ENCODE measurements at regions not wholly inside any gene's neighbourhood (a gene's known extent, or its start where the extent isn't known, plus 50 kb on each side); places are given as distances from the start of the nearest gene placed in this dataset.
"Not testable (repeated sequence)": the region's sequence is repeated elsewhere in the genome, so short reads cannot be mapped to it uniquely, and the experiment has no call there.

DNA sequence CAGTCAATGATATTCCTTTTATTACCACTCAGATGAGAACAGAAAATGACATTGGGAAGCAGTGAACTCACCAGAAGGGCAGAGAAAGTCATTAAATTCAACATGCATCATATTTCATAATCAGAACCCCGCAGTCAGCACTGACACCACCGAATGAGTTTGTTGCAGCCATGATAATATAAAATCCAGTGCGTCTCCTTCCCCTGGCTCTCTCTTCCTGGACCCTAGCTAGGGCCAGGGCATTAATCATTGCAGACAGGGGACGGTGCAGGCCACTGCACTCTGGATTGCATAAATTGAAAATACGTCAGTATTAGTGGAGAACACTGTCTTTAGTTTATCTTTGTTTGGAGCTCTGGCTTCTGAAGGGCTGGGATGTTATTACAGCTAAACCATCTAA lies 931.5 kb downstream of the TYW1 start:
- Mint-ChIP-seq H3K4me3 (ENCODE audit: unreplicated experiment) (no peak overlapping the region), H3K9me3 (ENCODE audit: unreplicated experiment) (no peaks in the 10 kb centered on the region), H3K27me3 (ENCODE audit: unreplicated experiment) (no peaks in the 10 kb centered on the region), H3K27ac (ENCODE audit: unreplicated experiment) (no peak overlapping the region), H3K36me3 (ENCODE audit: unreplicated experiment) (no peaks in the 10 kb centered on the region), H3K4me1 (ENCODE audit: low read depth, unreplicated experiment) (no peaks in the 10 kb centered on the region)
- DNase-seq = no peak
- no peak for TF ChIP-seq CTCF (IDR thresholded peaks at IDR 0.05; ENCODE audit: partially characterized antibody, unreplicated experiment)

- not testable (repeated sequence) for DNase-seq; H3K27me3 Mint-ChIP-seq (ENCODE audit: unreplicated experiment); H3K27ac Mint-ChIP-seq (ENCODE audit: unreplicated experiment); H3K9me3 Mint-ChIP-seq (ENCODE audit: unreplicated experiment); H3K4me1 Mint-ChIP-seq (ENCODE audit: low read depth, unreplicated experiment); H3K36me3 Mint-ChIP-seq (ENCODE audit: unreplicated experiment); H3K4me3 Mint-ChIP-seq (ENCODE audit: unreplicated experiment)
Observed at GRCh38 chr7:67936447-67936846, 939.8 kb downstream of the TYW1 start.

- no peaks in the 10 kb centered on the region for H3K9me3 Mint-ChIP-seq (ENCODE audit: unreplicated experiment)
- DNase-seq = no peak
- peaks cover 2% of the 10 kb centered on the region for H3K27me3 Mint-ChIP-seq (ENCODE audit: unreplicated experiment)
- no peak for TF ChIP-seq CTCF (IDR thresholded peaks at IDR 0.05; ENCODE audit: partially characterized antibody, unreplicated experiment)
- H3K4me3 Mint-ChIP-seq (ENCODE audit: unreplicated experiment) = no peak overlapping the region
- H3K27ac Mint-ChIP-seq (ENCODE audit: unreplicated experiment) = no peak overlapping the region
- H3K4me1 Mint-ChIP-seq (ENCODE audit: low read depth, unreplicated experiment) = no peaks in the 10 kb centered on the region
- peaks cover 4% of the 10 kb centered on the region for H3K36me3 Mint-ChIP-seq (ENCODE audit: unreplicated experiment)
Observed at GRCh38 chr7:67940400-67940799, 943.8 kb downstream of the TYW1 start.

DNA sequence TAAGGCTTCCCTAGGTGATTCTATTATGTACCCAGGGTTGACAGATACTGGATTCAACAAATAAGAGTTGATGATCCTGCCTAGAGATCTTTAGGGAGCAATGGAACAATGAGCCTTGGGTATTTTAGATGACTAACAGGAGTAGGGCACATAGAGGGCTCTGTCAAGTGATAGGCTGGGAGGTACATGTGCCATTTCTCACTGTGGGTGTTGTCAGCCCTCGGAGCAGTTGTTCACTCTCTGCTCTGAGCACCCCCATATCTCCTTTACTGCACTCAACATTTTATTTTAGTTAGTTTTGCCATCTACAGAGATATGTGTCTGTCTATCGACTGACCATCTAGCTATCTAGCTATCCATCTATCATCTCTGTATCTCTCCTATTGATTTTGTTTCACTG lies 950.6 kb downstream of the TYW1 start:
- no peak overlapping the region for H3K27ac Mint-ChIP-seq (ENCODE audit: unreplicated experiment)
- DNase-seq = no peak
- no peaks in the 10 kb centered on the region for H3K4me1 Mint-ChIP-seq (ENCODE audit: low read depth, unreplicated experiment)
- TF ChIP-seq CTCF (IDR thresholded peaks at IDR 0.05; ENCODE audit: partially characterized antibody, unreplicated experiment) = no peak
- no peaks in the 10 kb centered on the region for H3K9me3 Mint-ChIP-seq (ENCODE audit: unreplicated experiment)
- no peak overlapping the region for H3K4me3 Mint-ChIP-seq (ENCODE audit: unreplicated experiment)
- H3K36me3 Mint-ChIP-seq (ENCODE audit: unreplicated experiment) = peaks cover 4% of the 10 kb centered on the region
- H3K27me3 Mint-ChIP-seq (ENCODE audit: unreplicated experiment) = no peaks in the 10 kb centered on the region

GRCh38 chr7:67947646-67948045 lies 951.0 kb downstream of the TYW1 start:
- Mint-ChIP-seq H3K27ac (ENCODE audit: unreplicated experiment) (no peak overlapping the region), H3K36me3 (ENCODE audit: unreplicated experiment) (peaks cover 4% of the 10 kb centered on the region), H3K27me3 (ENCODE audit: unreplicated experiment) (no peaks in the 10 kb centered on the region), H3K4me1 (ENCODE audit: low read depth, unreplicated experiment) (no peaks in the 10 kb centered on the region), H3K9me3 (ENCODE audit: unreplicated experiment) (no peaks in the 10 kb centered on the region), H3K4me3 (ENCODE audit: unreplicated experiment) (no peak overlapping the region)
- TF ChIP-seq CTCF (IDR thresholded peaks at IDR 0.05; ENCODE audit: partially characterized antibody, unreplicated experiment) = no peak
- DNase-seq = no peak
